Sigmoid colon (tissue), 6 donors: ENCODE measurements at regions not wholly inside any gene's neighbourhood (a gene's known extent, or its start where the extent isn't known, plus 50 kb on each side); places are given as distances from the start of the nearest gene placed in this dataset.

Experiments used
- DNase-seq: peaks from one replicate; pipeline ENCODE4 v3.0.0-alpha.2; 2019
- H3K27ac ChIP-seq, 4 donors: fragments of 200-600 bp; sonication (generic); one replicate each; pipeline ENCODE4 v1.5.1; 2016 to 2019; ENCODE audit warnings: mild to moderate bottlenecking in 1 of 4
- H3K27me3 ChIP-seq, 3 donors: fragments of 200-600 bp; sonication (generic); one replicate each; pipeline ENCODE4 v1.5.1; 2019; ENCODE audit warnings: mild to moderate bottlenecking in 1 of 3
- H3K36me3 ChIP-seq, 4 donors: fragments of 200-600 bp; sonication (generic); one replicate each; pipeline ENCODE4 v1.5.1; 2016 to 2019
- H3K4me1 ChIP-seq, 4 donors: fragments of 200-600 bp; sonication (generic); one replicate each; pipeline ENCODE4 v1.5.1; 2017 to 2019
- H3K4me3 ChIP-seq, 4 donors: fragments of 200-600 bp; sonication (generic); one replicate each; pipeline ENCODE4 v1.5.1; 2017 to 2019; ENCODE audit warnings: mild to moderate bottlenecking in 2 of 4, moderate library complexity in 1 of 4
- H3K9me3 ChIP-seq, 4 donors: fragments of 200-600 bp in 3 of 4; sonication (generic) in 3 of 4; one replicate each; pipeline versions ENCODE4 v1.5.1 to v1.6.1; 2013 to 2019
- CTCF ChIP-seq, 4 experiments: fragments of 450-650 bp in 3 of 4; fragments of 200-600 bp in 1 of 4; IDR thresholded peaks; one replicate each; pipeline ENCODE4 v1.5.1; 2016 to 2019; ENCODE audit warnings: antibody characterized with exemption in 4 of 4, mild to moderate bottlenecking in 3 of 4, moderate library complexity in 2 of 4
- EP300 ChIP-seq, 4 donors: sonication (generic); formaldehyde crosslinking; IDR thresholded peaks; one replicate each; pipeline ENCODE4 v1.6.1; 2017; ENCODE audit warnings: antibody characterized with exemption in 4 of 4
- POLR2A ChIP-seq, 2 donors: fragments of 450-650 bp; IDR thresholded peaks; one replicate each; pipeline ENCODE4 v1.6.1; 2016; ENCODE audit warnings: antibody characterized with exemption in 2 of 2, mild to moderate bottlenecking in 2 of 2, moderate library complexity in 2 of 2
- POLR2AphosphoS5 ChIP-seq, 4 donors: sonication (generic); formaldehyde crosslinking; IDR thresholded peaks; one replicate each; pipeline ENCODE4 v1.6.1; 2017; ENCODE audit warnings: antibody characterized with exemption in 4 of 4
- WGBS, 2 donors: extraction: QIAGEN DNeasy Blood & Tissue Kit; methylation state at CpG; one replicate each; pipeline ENCODE4 v1.1.7; 2013; 5-methylcytosine and 5-hydroxymethylcytosine counted together
- intact Hi-C: fragments of 100-400 bp; cut with DNase I; formaldehyde crosslinking; loops from one replicate; pipeline ENCODE4 v1.15.1; 2023
- donor health status: healthy with polysubstance abuse.
- donor health status: healthy.

GRCh38 chr1:213371847-213372619, 321.0 kb downstream of the RPS6KC1 start:
- Histone ChIP-seq H3K36me3 (no peaks in the 10 kb centered on the region), H3K9me3 (no peaks in the 10 kb centered on the region), H3K4me1 (no peaks in the 10 kb centered on the region), H3K27ac (no peak overlapping the region), H3K4me3 (no peak overlapping the region), H3K27me3 (no peaks in the 10 kb centered on the region)
- TF ChIP-seq EP300 (IDR thresholded peaks at IDR 0.05), result no peak
- TF ChIP-seq POLR2AphosphoS5 (IDR thresholded peaks at IDR 0.05), result no peak
- TF ChIP-seq CTCF (IDR thresholded peaks at IDR 0.05), result no peak
- TF ChIP-seq POLR2A (IDR thresholded peaks at IDR 0.05), result no peak
- WGBS, 2 donors, result 65 to 81% methylated on average over 9 of the region's 9 CpGs
- intact Hi-C loops, result no loop called here
- no peak for DNase-seq

GRCh38 chr1:213374369-213374768, 323.3 kb downstream of the RPS6KC1 start:
- Histone ChIP-seq H3K36me3 (no peaks in the 10 kb centered on the region), H3K4me1 (no peaks in the 10 kb centered on the region), H3K9me3 (no peaks in the 10 kb centered on the region), H3K27ac (no peak overlapping the region), H3K4me3 (no peak overlapping the region), H3K27me3 (no peaks in the 10 kb centered on the region)
- TF ChIP-seq POLR2AphosphoS5 (IDR thresholded peaks at IDR 0.05) (no peak), POLR2A (IDR thresholded peaks at IDR 0.05) (no peak), EP300 (IDR thresholded peaks at IDR 0.05) (no peak), CTCF (IDR thresholded peaks at IDR 0.05) (peak in 3 of 4 experiments; percentile 43 to 74 (median 62))
- no peak for DNase-seq
- intact Hi-C loops, result loop anchor here (2.0 kb wide), 1 partner anchor 748 kb away; no protein-coding TSS in a partner anchor
- 27 to 32% methylated on average over 5 of the region's 5 CpGs for WGBS, 2 donors

- Histone ChIP-seq H3K4me3 (no peak overlapping the region), H3K9me3 (no peaks in the 10 kb centered on the region), H3K36me3 (no peaks in the 10 kb centered on the region), H3K27me3 (no peaks in the 10 kb centered on the region), H3K4me1 (no peaks in the 10 kb centered on the region), H3K27ac (no peak overlapping the region)
- WGBS, 2 donors, result 88 to 93% methylated on average over 4 of the region's 4 CpGs
- TF ChIP-seq EP300 (IDR thresholded peaks at IDR 0.05), result no peak
- no peak for TF ChIP-seq POLR2AphosphoS5 (IDR thresholded peaks at IDR 0.05)
- no peak for TF ChIP-seq CTCF (IDR thresholded peaks at IDR 0.05)
- no peak for TF ChIP-seq POLR2A (IDR thresholded peaks at IDR 0.05)
- DNase-seq, result no peak
- intact Hi-C loops, result loop anchor here (2.0 kb wide), 1 partner anchor 748 kb away; no protein-coding TSS in a partner anchor
Measured at GRCh38 chr1:213375002-213375401, 324.0 kb downstream of the RPS6KC1 start.

GRCh38 chr1:213376862-213377372, 325.9 kb downstream of the RPS6KC1 start:
- WGBS, 2 donors, result 59 to 80% methylated on average over 8 of the region's 8 CpGs
- TF ChIP-seq POLR2AphosphoS5 (IDR thresholded peaks at IDR 0.05) (no peak), POLR2A (IDR thresholded peaks at IDR 0.05) (no peak), CTCF (IDR thresholded peaks at IDR 0.05) (no peak), EP300 (IDR thresholded peaks at IDR 0.05) (no peak)
- intact Hi-C loops, result no loop called here

More at GRCh38 chr1:213376862-213377372, 325.9 kb downstream of the RPS6KC1 start:
- Histone ChIP-seq H3K4me3 (no peak overlapping the region), H3K27me3 (no peaks in the 10 kb centered on the region), H3K27ac (no peak overlapping the region), H3K4me1 (peaks cover 0 to 5% (median 2%) of the 10 kb centered on the region in 4 donors), H3K9me3 (no peaks in the 10 kb centered on the region), H3K36me3 (no peaks in the 10 kb centered on the region)
- no peak for DNase-seq
